Mucosa of gallbladder (tissue), 1 donor: ENCODE measurements at regions not wholly inside any gene's neighbourhood (a gene's known extent, or its start where the extent isn't known, plus 50 kb on each side); places are given as distances from the start of the nearest gene placed in this dataset.

Experiments used
- DNase-seq: peaks from one replicate; pipeline ENCODE4 v3.0.0-alpha.2; 2020; ENCODE audit warnings: low spot score
- donor health status: DM: no; HTN: no; CAD: no.

- no peak for DNase-seq
Observed at GRCh38 chr14:101441710-101442109, 119.6 kb upstream of the DIO3 start.

DNA sequence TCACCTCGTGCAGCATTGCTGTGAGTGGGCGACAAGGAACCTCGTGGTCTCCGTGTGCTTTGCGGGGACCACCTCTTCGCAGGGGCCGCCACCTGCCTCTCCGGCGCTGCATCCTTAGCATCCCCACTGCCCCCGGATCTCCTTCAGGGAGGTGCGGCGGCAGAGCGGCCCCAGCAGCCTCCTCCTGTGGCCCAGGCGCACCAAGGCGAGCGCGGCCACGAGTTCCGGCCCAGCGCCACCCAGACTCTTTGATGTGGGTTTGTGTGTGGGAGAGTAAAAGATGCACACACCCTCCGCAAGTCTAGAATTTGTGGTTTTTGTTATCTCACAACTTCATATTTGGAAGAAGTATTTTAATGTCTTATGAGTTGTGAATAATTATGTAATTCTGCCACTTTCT lies 118.8 kb upstream of the DIO3 start:
- no peak for DNase-seq

DNA sequence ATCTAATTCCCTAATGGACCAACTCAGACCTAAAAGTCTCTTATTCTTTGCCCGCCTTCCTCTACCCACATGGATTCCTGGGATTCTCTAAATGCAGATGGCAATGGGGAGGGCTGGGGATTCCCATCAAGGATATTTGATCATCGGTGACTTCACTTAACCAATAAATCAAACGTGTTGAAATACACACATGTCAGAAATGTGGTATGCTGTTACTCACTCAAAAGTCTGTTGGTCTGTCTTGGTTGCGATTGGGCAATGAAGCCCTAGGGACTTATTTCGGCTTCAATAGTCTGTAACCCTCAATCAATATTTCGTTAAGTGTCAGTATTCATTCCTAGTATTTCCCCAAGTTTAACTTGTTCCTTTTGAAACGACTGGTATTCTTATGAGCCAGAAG lies 117.2 kb upstream of the DIO3 start:
- no peak for DNase-seq

GRCh38 chr14:101445278-101445677 lies 116.0 kb upstream of the DIO3 start:
- DNase-seq = no peak

DNA sequence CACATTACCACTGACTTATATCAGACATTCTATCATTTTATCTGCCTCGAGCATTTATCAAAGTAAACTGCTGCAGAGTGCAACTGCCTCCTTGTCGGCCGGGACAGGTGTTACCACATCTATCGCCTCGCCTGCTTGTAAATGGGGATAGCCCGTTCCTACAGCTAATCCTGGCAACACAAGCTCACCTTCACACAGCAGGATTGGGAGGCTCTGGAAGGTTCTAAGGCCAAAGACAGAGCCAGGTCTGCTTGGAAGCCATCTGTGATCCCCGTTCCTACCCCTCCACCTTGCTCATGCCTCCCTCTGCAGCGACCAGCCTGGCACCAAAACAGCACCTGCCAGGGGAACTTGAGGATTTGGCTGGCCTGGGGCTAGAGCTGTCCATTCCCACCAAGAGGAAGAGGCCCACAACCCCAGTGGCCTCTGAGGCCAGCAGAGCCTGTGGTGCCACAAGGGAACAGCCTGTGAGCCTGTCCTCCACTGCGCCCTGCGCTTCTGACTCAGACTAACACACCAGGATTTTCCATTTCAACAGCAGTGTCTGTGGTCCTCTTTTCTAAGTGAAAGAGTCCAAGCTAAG lies 114.8 kb upstream of the DIO3 start:
- no peak for DNase-seq

GRCh38 chr14:101449114-101449513 lies 112.2 kb upstream of the DIO3 start:
- no peak for DNase-seq

- DNase-seq = no peak
Observed at GRCh38 chr14:101451166-101451565, 110.1 kb upstream of the DIO3 start.

DNA sequence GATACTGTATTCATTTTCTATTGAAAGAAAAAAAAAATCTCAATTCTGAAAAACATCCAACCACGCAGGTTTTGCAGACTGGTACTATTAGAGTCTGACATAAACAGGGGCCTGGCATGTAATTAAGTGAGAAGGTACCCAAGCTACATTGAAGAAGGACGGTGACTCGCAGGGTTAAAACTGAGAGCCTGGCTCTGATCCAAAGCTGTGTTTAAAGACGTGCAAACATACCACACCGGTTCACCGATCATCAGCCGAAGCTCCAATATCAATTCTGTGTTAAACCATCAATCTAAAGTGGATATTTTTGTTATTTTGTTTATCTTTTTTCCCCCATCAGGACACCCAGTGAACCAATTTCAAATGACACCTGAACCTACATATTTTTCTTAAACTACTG lies 108.1 kb upstream of the DIO3 start:
- DNase-seq = no peak

- DNase-seq = no peak
Observed at GRCh38 chr14:101454229-101454628, 107.1 kb upstream of the DIO3 start.

DNA sequence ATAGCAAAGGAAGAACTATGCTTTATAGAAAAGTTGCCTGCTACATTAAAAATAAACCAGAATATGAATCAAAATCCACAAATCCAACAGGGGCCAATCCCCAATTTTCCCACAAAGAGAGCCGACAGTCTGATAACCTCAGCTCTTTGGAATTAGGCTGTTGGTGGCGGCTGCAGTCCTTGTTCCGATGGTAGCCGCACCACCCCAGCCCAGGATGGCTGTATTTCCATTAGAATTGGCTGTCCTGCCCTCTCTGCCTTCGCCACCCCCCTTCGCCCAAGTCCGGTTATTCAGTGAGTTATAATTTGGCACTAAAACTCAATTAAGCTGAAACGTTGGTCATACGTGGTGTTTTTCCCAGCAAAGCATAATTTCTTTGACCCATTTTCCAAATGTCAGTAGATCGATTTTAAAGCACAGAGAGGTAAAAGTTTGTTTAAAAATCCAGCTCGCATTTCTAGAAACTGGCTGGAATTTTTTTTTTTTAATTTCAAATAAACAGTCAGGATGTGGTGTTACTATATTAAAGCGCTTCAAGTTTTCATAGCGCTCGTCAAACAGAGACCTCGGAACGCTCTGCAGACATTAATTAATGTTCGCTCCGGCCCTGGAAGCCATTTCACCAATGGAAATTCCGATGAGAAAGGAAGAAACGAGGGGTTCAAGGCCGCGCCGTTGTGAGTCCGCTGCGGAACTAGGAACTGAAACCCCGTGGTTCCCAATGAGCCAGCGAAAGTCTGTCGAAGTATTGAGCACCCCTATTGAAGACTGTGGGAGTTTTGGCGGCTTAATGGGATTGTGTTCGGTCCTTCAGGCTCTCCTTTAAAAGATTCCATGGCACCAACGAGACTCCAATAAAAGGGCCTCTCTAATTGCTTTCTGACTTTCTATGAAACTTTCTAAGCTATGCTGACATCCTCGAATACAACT lies 104.8 kb upstream of the DIO3 start:
- DNase-seq = no peak

- DNase-seq = no peak
Observed at GRCh38 chr14:101457301-101457935, 103.9 kb upstream of the DIO3 start.

DNA sequence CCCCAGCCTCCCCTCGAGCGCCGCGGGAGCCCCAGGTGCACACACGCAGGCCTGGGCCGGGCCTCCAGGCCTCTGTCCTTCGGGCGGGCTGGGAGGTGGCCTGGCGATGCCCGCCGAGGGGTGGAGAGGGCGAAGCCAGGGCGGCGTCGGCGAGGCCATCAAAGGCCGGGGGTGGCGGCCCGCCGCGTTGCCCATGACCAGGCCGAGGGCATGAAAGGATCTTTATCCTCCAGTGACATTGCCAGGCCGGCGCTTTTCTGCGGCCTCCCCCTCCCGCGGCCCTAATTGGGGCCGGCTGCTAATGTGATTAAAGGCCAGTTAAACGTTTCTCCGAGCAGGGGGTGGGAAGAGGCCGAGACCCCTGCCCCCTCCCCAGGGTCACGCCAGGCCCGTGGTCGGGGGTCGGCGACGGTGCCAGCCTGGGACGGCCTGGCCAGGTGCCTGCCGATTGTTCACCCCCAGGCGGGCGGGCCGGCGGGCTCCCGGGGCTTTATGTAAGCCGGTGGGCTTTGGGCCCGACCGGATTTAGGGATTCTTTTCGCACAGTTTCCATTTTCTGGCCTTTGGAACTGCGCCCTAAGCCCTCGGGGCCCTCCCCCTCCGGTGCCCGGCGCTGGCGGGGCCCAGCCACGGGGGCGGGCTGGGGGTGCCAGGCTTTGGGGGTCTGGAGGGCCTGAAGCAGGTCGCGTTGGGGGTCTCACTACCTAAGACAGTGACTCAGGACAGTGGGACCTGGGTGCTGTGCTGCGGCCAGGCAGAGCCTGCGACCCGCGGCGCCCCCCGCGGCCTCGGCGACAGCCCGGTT lies 103.2 kb upstream of the DIO3 start:
- no peak for DNase-seq

DNA sequence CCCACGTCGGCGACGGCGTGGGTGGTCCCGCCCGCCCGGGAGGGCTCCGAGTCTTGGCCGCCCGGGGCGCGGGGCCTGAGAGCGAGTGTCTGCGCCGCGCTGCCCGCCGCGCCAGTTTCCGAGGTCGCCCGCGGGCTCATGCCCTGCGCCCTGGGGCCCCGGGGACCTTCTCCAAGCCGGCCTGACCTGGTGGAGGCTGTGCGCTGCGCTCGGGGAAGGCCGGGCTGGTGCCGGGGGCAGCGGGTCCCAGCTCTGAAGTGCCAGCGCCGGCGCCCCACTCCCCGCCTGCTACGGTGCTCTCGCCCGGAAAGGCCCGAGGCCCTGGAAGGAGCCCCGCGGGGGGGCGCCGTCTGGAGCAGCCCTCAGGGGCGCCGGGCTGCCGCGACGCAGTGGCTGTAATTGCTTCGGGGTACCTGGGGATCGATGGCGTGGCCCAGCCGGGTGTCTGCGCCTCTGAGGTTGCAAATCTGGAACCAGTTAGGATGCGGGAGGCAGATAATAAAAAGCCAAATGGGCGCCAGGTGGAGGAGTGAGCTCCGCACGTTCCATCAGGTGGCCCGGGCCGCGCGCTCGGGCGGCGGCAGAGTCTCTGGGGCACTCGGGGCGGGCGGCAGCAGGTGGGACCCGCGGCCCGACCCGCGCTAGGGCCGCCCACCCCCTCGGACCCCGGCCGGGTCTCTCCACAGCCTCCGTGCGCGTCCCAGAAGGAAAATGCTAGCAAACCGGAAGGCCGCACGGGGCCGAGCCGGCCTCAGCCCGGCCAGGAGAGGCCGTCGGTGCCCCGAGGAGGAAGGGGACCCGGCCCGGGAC lies 102.3 kb upstream of the DIO3 start:
- DNase-seq = no peak

- no peak for DNase-seq
Observed at GRCh38 chr14:101459551-101459900, 101.8 kb upstream of the DIO3 start.

DNA sequence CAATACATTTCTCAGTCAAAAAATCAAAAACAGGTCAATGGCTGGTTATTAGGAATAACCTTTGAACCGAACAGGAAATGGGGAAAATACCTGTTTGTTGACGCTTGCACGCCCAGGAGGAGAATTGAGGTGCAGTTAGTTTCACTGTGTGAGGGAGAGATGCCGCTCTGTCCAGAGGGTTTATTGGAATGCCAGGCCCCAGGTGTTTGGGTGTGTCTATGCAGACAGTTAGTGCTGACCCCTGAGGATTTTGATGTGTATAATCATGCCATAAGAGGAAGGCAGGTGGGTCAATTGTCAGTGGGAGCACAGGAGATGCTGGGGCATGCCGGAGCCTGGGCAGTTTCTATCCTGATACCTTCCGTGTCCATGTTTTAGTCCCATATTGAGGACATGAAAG lies 100.8 kb upstream of the DIO3 start:
- DNase-seq = no peak

- DNase-seq = no peak
Observed at GRCh38 chr14:101460986-101461750, 100.1 kb upstream of the DIO3 start.

DNA sequence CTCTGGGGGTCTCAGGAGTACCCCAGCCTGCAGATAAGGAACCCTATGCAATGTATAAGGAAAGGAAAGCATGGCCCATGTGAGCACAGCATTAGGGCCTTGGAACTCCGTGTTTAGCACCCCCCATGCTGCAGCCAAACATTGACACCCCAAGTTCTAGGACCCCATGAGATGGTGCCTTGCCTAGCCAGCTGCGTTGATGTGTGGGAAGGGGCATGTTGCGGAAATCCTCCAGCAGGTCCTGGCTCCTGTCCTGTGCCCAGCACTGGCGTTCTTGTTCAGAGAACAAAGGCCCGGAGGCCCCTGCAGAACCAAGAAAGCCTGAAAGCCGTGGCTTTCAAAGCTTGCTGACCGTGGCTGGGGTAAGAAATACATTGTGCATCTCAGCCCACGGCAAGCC lies 99.4 kb upstream of the DIO3 start:
- DNase-seq = no peak

DNA sequence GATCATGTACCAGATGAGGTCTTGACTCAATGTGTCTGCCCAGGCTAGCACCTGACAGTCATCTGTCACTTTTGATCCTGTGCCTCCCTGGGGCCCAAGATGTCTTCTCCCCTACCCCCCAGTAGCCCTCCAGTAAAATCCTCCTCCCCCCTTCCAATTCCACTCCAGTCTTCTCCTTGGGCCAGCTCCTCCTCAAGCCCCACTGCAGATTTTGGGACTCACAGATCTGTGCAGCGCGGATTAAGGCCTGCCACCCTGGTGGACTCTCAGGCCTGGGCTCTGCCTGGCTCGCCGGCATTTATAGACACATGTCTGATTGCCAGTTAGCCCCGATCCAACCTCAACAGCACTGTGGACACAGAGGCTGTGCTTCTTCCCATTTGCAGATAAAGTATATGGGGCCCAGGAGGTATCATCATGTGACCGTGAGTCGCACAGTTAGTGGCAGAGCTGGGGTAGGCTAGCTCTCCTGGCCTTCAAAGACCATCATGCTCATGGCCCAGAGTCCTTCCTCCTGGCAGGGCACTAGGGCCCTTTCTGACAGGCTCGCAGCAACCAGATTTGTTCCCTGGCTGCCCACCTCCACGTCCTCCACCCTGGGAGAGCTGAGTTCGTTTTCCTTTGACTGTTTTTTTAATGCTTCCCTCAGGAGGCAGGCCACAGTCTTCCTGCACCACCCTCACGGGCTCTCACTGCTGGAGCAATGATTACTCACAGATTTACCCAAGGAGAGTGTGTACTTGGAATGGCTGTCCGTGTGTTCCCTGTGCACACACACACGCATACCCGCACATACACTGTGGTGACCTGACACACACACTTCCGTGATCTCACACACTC lies 98.3 kb upstream of the DIO3 start:
- DNase-seq = no peak

GRCh38 chr14:101463566-101464171 lies 97.6 kb upstream of the DIO3 start:
- no peak for DNase-seq
